ENCODE measurements at regions not wholly inside any gene's neighbourhood (a gene's known extent, or its start where the extent isn't known, plus 50 kb on each side); places are given as distances from the start of the nearest gene placed in this dataset.

DNA sequence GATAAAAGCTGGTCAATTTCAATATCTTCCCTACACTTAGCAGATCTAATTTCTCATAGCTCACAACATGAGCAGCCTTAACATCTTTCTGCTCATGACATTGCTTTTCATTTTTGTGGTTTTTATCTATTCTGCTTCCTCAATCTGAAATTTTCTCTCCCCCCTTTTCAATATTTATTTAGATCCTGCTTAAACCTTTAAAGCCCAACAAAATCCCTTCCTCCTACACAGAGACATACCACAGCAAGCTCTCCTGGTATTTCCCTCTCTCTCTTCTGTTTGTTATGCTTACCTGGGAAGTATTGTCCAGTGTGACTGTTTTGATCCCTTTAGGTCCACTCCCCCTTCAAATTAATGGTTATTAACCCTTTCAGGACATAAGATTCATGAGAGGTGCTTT, 582.5 kb downstream of the RFPL4B start:
- no peaks in the 10 kb centered on the region for H3K36me3 ChIP-seq (ENCODE audit: control insufficient read depth in 1 of 2, insufficient read depth in 2 of 2, low read length in 2 of 2)
- intact Hi-C loops (cut with micrococcal nuclease): no loop called here
- ChIA-PET POLR2A (no interaction called here), RAD21 (ENCODE audit: low non-redundant PET in 1 of 2, low total read pairs in 2 of 2, uncharacterized antibody in 2 of 2, unreplicated experiment in 2 of 2) (no interaction called here), CTCF (no interaction called here)
- H3K27me3 ChIP-seq (ENCODE audit: insufficient read depth, low read length): no peaks in the 10 kb centered on the region
- no peaks in the 10 kb centered on the region for H3K4me1 ChIP-seq (ENCODE audit: control insufficient read depth in 1 of 2, insufficient read depth in 2 of 2, low read length in 2 of 2)
- no peaks in the 10 kb centered on the region for H3K9me2 ChIP-seq (ENCODE audit: insufficient read depth)
- no peak for ATAC-seq
- H3K79me2 ChIP-seq (ENCODE audit: insufficient read depth, low read length): no peaks in the 10 kb centered on the region
- no peak overlapping the region for H3K9ac ChIP-seq (ENCODE audit: low read length)
- no TSS peak for BruUV-seq (replicated peaks)
- no peak for TF ChIP-seq SIN3A (IDR thresholded peaks at IDR 0.05; ENCODE audit: low read depth)
- no peak for TF ChIP-seq SP1 (IDR thresholded peaks at IDR 0.05; ENCODE audit: low read depth)
- TF ChIP-seq MAX (IDR thresholded peaks at IDR 0.05): no peak
- TF ChIP-seq, protein P1, sequence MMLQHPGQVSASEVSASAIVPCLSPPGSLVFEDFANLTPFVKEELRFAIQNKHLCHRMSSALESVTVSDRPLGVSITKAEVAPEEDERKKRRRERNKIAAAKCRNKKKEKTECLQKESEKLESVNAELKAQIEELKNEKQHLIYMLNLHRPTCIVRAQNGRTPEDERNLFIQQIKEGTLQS (IDR thresholded peaks at IDR 0.05): no peak
- no peak for TF ChIP-seq CEBPB (IDR thresholded peaks at IDR 0.05; ENCODE audit: low read depth)
- no peak for TF ChIP-seq YY1 (IDR thresholded peaks at IDR 0.05; ENCODE audit: extremely low read depth, insufficient replicate concordance, low read depth, low read length)
- no peak for TF ChIP-seq ZNF274 (IDR thresholded peaks at IDR 0.05; ENCODE audit: low read depth, low read length)
- TF ChIP-seq TCF7L2 (IDR thresholded peaks at IDR 0.05; ENCODE audit: borderline replicate concordance, extremely low read depth, insufficient read depth, insufficient read length): no peak
- TF ChIP-seq EZH2 (IDR thresholded peaks at IDR 0.05): no peak
- no peak for TF ChIP-seq EZH2phosphoT487 (IDR thresholded peaks at IDR 0.05; ENCODE audit: borderline replicate concordance)
- no peak for TF ChIP-seq JUND (IDR thresholded peaks at IDR 0.05)
- TF ChIP-seq EGR1 (IDR thresholded peaks at IDR 0.05; ENCODE audit: low read depth): no peak
- no peak for TF ChIP-seq POLR2AphosphoS5 (IDR thresholded peaks at IDR 0.05; ENCODE audit: low read depth, low read length)
- no peak for TF ChIP-seq RAD21 (IDR thresholded peaks at IDR 0.05; ENCODE audit: low read depth)
- TF ChIP-seq ELF1 (IDR thresholded peaks at IDR 0.05; ENCODE audit: borderline replicate concordance, low read depth): no peak
- TF ChIP-seq SRF (IDR thresholded peaks at IDR 0.05; ENCODE audit: low read depth): no peak
- no peak for TF ChIP-seq ZFX (IDR thresholded peaks at IDR 0.05)
- TF ChIP-seq ZBTB33 (IDR thresholded peaks at IDR 0.05; ENCODE audit: extremely low read depth, insufficient replicate concordance, low read length): no peak
- TF ChIP-seq CBX3 (IDR thresholded peaks at IDR 0.05; ENCODE audit: low read depth): no peak
- no peak overlapping the region for H2AFZ ChIP-seq (ENCODE audit: low read depth, low read length, poor library complexity, severe bottlenecking)
- no peak for DNase-seq (ENCODE audit: low read depth, low spot score)
- H4K20me1 ChIP-seq (ENCODE audit: insufficient read depth): no peaks in the 10 kb centered on the region
- H3K4me3 ChIP-seq (replicated peaks in 1 of 2; ENCODE audit: low read depth in 1 of 2, low read length in 2 of 2): no peak overlapping the region
- no peaks in the 10 kb centered on the region for H3K9me3 ChIP-seq (ENCODE audit: control insufficient read depth in 1 of 2, insufficient read depth in 1 of 2, low read depth in 1 of 2, low read length in 2 of 2)
- H3K27ac ChIP-seq (ENCODE audit: low read depth, low read length): no peak overlapping the region
- no peak overlapping the region for H3K4me2 ChIP-seq (ENCODE audit: low read length)
